HG02852 (cell line): ENCODE measurements at regions not wholly inside any gene's neighbourhood (a gene's known extent, or its start where the extent isn't known, plus 50 kb on each side); places are given as distances from the start of the nearest gene placed in this dataset.

Source experiments
- ATAC-seq: cut with Tn5 transposase; IDR thresholded peaks from one replicate; pipeline ENCODE4 v1.9.1; 2021; ENCODE audit warnings: mild to moderate bottlenecking, moderate library complexity; ENCODE audit not compliant: unreplicated experiment

DNA sequence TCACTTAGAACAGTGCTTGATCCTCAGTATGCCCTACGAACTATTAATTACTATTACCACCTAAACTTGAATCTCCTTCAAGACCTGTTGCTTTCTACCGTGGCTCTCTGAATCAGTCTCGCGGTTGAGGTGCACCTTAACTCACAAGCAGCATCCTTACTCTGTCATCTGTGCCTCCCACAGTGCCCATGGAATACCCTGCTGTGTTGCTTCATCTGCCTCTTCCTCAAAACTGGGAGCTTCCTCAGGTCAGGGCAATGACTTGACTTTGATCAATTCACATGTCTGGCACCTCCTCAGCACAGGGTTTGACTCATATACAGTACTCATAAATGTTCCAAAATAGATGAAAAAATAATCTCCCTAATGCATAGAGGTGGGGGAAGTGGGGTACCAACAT, 305.9 kb downstream of the NUAK1 start:
- no peak for ATAC-seq

DNA sequence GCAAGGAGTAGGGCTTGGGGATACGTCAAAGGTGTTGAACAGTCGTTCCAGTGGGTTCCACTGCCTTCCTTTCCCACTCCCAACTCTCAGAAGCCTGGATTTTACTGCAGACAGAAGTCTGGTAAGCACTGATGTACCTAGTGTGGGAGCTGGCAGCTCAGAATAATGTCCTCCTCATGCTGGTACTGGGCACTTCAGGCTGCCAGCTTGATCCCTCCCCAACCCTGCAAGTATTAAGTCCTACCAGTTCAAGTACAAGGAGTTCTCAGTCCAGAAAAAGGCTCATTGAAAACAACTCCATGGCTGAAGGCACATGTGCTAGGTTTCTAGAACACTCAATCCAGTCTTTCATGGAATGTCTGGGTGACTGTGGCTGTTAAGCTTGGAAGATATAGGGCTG, 304.3 kb downstream of the NUAK1 start:
- no peak for ATAC-seq

DNA sequence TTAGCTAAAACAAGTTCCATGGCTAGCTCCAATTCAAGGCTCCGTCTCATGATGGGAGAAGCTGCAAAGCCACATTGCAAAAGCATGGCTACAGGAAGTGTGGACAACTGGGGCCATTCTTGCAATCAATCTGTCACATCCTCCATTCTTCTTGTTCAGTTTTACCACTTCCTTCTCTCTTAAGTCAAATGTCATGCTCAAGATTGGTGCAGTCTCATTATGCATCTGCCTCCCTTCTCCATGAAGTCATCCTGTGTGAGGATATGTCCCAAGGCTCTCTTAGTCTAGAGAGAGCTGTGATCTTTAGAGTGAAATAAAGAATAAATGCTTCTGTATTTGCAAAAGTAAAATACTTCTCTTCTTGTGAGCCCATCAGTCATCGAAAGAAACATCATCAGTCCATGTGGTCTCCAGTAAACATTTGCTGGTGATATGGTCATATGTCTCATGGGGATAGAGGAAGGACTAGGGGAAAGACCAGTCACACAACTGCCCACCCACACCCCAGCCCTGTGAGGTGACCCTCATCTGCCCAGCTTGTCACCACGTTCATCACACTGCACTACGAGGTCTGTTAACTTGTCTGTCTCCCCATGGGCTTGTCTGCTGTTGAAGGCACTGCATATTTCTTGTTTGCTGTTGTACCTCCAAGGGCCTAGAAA, 303.0 kb downstream of the NUAK1 start:
- no peak for ATAC-seq

DNA sequence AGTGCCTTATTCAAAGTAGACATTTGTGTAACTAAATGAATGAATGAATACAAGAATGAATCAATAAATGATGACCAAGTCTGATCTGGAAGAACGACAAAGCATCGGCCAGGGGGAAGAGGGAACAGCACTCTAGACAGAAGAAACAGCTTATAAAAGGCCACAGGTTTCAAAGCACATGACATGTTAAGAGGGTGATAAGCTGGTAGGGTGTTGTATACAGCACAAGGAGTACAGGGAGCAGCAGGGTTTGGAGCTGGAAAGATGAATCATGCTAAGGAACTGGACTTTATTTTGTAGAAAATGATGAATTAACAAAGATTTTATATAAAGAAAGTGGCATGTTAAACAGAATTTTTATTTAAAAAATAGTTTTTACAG, 302.5 kb downstream of the NUAK1 start:
- ATAC-seq, result no peak

DNA sequence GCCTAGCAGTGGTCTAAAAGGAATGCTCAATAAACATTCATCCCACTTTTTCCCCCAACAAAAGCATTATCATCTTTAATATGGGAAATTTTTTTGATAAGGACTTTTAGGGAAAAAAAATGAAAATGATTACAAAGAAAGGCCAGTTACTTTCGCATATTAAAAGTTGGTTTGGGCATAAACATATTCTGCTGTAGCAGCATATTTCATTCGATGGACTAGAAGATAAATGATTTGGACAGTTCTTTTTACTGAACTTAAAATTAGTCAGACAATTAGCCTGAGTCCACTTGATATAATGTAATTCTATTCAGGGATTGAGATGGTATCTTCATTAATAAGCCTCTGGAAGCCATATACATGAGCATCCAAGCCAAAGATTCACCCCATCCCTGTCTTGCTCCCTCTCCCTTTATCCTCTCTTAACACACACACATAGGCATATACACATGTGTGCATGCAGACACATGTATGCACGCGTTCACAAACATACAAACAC, 299.1 kb downstream of the NUAK1 start:
- no peak for ATAC-seq

DNA sequence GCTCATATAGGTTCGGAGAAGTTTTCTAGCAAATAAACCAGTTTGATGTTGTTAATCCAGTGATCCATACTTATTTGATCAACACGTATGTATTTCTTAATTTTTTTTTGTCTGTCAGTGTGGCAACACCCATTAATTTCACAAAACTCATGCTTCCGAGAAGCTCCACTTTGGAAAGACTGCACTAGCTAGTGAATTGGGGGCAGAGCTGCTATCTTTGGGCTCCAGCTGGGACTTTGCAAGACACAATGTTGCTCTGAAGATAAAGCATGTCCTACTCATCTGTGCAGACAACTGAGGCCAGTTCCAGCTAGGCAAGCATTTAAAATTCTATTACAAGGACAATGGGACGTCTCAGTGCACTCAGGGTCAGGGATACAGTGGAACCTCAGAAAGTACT, 298.4 kb downstream of the NUAK1 start:
- no peak for ATAC-seq

DNA sequence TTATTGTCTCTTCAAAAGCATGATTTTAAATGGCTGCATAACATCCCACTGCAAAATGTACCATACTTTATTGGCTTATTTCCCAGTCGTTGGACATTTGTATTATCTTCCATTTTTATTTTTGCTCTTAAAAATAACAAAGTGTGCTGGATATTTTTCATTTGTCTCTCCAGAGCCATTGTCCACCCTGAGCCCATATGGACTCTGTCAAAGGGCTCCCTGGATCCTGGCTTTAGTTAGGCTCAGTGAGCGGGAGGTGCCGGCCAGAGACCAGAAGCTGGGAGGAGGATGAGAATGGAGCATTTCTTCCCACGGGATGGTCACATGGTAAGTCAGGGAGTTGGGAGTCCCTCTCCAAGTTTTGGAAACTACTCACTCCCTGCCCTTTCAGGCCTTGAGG, 296.9 kb downstream of the NUAK1 start:
- no peak for ATAC-seq

DNA sequence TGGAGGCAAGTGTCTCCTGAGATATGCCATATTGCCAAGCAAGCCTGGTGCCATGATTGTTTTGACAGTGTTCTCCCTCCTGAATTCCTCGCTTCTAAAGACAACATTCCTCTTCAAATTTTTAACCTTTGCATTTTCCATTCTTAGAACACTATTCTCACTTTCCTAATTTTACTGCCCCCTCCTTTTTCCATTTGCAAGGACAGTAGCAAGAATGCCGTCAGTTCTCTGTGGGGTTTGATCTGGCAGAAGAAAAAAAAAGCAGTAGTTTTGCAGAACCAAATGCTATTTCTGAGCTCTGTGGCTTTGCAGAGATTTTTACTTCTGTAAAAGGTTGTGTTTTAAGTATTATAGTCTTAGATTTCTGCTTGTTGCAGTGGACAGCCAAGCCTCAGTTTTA, 295.2 kb downstream of the NUAK1 start:
- no peak for ATAC-seq

DNA sequence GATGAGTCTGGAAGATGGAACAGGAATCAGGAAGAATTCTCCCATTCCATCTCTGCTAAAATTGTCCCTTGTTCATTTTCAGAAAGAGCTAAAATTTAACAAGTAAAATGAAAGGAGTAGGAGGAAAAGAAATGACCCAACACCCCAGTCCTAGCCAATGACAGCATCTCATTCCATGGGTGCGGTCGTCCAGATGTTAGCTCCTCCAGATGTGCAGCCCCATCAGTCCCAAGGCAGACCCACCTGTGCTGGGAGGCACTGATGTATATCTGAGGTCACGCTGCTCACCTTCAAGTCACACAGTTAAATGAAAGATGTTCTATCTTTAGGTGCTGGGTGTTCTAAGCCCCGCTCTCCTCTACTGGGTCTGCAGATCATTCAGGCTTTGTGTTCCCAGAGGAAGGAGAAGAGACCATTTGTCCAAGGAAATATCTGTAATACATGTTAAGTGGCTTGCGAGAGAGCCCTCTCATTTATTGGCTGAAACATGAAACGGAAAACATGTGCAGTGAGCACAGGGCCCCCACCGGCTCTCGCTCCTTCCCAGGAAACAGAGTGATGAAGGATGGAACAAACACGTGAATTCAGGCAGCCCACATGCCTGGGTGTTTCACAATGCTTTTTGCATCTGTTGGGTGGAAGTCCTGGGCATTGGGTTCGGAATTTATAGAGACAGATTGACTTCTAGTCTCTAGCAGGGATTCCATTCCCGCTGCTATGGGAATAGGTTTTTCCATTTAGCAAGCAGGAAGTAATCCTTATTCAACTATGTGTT, 294.6 kb downstream of the NUAK1 start:
- ATAC-seq, result no peak

DNA sequence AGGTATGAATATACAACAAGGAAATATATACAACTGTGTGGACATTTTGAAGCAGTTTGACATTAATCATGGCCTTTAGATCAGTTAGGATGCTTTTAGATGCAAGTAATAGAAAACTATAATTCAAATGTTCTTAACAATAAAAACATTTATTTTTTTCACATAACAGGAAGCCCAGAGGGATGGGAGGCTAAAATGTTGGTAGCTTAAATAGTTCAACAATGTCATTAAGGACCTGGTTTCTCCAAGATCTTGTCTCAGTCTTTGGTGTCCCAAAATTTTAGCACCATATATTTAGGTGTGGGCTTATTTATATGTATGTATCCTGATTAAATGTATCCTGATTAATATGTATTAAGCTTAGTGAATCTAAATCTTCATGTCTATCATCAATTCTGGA, 292.4 kb downstream of the NUAK1 start:
- no peak for ATAC-seq

DNA sequence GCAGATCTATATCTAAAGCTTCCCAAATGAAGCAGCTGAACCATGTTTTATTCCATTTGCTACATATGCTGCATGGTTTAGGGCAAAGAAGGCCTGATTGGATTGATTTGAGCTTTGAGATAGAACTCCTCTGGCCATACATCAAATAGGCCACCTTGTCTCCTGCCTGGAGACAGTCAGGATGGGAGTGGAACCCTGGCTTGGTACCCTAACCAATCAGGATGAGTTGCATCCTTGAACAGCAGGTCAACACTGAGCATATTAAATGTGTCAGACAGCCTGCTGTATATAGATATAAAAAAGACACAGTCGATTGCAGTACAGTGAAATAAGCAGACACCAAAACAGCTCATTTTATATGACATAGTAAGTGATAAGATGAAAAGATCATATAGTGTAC, 291.7 kb downstream of the NUAK1 start:
- ATAC-seq, result no peak

DNA sequence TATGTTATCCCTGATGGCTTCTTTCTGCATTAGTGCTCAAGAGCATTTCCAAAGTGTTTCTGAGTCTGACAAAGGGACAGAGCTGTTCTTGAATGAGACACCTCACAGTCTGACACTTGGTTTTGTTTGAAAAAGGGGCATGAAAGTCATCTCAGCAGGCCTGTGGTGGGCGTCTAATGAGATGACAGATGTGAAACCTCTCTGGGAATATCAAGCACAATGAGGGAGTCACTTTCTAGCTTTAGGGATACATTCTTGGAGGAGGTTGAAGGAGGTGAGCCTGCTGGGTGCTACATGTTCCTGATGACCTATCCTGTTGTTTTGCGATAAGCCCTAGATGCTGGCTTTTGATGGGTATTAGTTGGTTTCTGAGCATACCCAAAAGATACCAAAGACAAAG, 290.5 kb downstream of the NUAK1 start:
- no peak for ATAC-seq

DNA sequence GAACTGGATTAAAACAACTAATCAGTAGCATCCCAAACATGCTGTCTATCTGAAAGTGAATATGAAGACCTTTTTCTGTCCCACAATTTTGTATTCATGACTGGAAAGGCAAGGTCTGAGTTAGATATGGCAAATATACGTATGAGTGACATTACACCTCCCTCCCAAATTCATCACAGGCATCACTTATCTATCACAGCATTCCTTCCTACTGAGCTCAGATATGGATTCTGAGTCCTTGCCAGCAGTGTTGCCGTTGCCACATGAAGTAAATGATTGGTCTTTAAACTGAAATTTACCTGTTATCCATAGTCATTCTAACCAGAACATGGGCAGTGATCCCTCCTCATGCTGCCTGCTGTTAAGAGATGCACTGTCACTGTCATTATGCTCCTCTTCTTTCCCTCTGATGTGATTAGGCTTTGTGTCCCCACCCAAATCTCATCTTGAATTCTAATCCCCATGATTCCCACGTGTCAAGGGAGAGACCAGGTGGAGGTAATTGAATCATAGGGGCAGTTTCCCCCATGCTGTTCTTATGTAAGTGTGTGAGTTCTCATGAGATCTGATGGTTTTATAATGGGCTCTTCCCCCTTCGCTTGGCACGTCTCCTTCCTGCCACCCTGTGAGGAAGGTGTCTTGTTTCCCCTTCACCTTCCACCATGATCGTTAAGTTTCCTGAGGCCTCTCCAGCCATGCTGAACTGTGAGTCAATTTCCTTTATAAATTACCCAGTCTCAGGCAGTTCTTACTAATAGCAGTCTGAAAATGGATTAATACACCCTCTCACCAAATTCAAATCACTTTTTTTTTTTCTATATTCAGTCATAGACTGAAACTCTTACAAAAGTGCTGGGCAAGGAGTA, 288.4 kb downstream of the NUAK1 start:
- ATAC-seq, result no peak

DNA sequence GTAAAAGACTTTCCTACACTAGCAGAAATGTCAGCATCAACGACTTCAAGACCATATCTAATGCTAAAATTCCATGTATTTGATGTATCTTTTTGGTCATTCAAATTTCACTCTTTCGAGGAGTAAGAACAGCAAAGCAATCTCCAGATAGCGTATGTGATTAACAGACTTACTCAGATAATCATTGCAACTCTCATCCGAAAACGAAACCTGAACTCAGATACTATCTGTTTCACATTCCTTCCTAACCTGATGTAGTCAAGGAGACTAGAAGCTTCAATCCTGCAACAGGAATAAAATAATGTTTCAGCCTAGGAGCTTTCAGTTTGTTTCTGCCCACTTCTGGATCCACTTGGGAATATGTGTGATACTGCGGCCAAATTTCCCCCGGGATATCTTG, 286.3 kb downstream of the NUAK1 start:
- no peak for ATAC-seq

DNA sequence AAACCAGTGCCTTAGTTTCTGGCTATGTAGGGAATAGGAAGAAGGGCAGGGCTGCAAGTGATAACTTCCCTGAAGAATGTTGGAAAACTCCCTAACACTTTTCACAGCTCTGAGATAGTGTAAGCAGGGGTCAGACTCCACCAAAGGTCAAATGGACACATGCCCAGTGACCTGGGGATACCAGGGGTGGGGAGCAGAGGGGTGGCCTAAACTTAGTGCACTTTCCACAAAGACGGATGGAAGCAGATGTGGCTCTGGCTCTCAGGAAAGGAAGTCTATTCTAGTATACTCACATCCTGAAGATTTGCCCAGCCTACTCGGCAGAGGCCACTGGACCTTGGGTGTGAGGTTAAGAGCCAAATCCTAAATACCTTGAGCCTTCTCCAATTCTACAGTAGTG, 285.8 kb downstream of the NUAK1 start:
- ATAC-seq, result no peak

DNA sequence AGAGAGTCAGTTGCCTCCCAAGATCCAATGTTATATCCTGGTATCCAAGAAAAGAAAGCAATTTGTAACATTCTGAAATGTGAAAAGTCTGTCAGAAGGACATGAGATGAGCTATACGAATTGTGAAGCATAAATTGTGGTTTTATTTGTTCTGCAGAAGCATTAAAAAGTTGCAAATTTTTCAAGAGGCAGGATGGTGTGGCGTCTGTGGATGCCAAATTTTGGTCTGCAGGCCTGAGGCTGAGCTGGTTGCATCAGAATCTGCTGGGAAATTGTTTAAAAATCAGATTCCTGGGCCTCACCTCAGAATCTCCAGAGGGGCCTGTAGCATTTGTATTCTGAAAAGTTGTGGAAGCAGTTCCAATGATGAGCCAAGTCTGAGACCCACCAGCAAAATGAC, 284.7 kb downstream of the NUAK1 start:
- no peak for ATAC-seq

DNA sequence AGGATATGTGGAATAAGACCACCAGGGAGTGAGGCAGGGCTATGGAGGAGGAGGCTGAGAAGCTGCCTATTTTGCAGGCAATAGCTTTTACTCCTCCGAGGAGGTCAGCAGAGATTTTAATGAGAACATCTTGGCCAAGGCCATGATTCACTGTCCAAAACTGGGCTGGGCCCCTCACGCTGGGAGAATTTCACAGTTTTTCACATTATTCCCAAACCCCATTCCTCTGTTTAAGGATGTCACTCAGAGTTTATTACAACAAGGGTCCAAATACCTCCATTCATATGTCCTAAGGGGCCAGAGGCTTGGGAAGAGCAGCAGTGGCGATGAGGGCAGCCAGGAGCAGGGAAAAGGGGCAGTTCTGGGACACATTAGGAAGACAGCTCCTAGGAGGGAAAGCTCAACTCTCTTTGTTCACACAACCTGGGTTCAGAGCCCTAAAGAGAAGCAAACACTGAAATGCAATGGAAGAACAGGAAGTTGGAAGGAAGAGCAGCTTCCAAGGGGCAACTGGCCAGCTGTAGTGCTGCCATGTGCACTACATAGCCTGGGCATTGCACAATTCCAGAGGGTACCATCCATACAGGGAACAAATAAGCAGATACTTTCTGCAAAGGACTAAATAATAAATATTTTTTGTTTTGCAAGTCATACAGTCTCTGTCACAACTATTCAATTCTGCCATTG, 283.2 kb downstream of the NUAK1 start:
- no peak for ATAC-seq

DNA sequence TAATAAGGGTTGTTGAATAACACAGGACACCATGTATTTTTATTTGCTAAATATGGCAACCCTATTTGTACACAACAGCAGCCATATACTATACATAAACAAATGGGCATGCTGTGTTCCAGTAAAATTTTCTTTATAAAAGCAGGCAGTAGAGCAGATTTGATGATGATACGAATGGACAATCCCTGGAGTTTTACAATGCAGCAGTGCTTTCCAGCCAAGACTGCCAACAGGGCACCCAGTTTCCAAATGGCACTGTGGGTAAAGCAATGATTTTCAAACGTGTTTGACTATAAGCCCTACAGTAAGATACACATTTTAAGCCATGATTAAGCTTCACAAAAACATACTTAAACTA, 282.7 kb downstream of the NUAK1 start:
- ATAC-seq, result no peak

DNA sequence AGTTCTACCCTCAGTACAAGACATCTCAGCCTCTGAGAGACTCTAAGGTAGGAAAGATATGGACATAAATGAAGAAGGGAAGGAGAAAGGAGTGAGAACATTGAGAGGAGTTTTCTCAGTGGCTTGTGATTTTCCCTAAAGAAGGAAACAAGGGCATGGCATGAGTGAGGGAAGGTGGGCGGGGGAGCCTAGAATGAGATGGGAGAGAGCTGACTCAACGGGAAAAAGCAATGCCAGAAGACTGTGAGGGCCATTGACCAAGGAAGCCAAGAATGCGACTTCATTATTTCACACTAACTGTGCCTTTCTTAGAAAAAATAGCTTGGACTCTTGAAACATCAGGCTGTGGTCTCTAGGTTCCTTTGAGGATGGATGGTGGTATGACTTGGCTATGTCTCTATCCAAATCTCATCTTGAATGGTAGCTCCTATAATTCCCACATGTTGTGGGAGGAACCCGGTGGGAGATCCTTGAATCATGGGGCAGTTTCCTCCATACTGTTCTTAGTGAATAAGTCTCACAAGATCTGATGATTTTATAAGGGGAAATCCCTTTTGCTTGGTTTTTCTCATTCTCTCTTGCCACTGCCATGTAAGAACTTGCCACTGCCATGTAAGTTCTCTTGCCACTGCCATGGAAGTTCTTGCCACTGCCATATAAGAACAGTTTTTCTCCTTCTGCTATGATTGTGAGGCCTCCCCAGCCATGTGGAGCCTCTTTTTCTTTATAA, 279.6 kb downstream of the NUAK1 start:
- ATAC-seq, result no peak

DNA sequence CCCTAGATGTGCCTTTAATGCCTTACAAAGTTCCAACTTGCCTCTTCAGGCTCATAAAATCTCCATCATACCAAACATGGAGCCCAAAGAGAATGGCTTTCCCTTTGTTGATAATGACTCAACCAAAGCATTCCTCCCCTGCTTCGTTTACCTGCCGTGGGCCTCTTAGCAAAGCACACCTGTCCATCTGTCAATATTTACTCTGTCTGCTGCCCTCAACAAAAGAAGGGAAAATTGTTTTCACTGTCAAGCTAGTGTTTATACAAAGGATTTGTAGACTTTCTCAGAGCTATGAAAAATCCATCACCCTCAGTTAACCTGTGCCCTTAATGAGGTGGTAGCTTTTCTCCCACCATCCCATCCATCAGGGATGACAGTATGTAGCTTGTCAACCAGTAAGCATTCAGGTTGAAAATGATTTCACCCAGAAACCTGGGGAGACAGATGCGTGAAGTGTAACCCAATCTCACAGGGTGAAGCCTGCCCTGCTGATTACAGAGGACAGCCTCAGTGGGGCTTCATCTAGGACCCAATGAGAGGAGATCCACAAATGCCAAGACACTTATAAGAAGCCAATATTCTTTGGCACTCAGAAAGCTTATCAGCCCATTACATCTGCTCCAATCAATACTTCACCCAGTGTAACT, 278.1 kb downstream of the NUAK1 start:
- no peak for ATAC-seq
